PFSK-1 (cell line): ENCODE measurements at regions not wholly inside any gene's neighbourhood (a gene's known extent, or its start where the extent isn't known, plus 50 kb on each side); places are given as distances from the start of the nearest gene placed in this dataset.

Experiments used
- FOXP2 ChIP-seq: optimal IDR thresholded peaks from 2 replicates; pipeline ENCODE3; 2011; ENCODE audit warnings: borderline replicate concordance, control low read depth, inconsistent platforms; ENCODE audit not compliant: insufficient read depth; ENCODE audit errors: extremely low read length, extremely low read depth
- POLR2AphosphoS5 ChIP-seq: IDR thresholded peaks from 2 replicates; pipeline ENCODE4 v1.6.1; 2012; ENCODE audit warnings: low read depth, mild to moderate bottlenecking, control low read depth, low read length, moderate library complexity
- REST ChIP-seq, 2 experiments: IDR thresholded peaks; 2 replicates each; pipeline versions ENCODE4 v1.6.1 to v1.8.0; 2011 to 2012; ENCODE audit warnings: low read depth in 2 of 2, low read length in 2 of 2, control low read depth in 1 of 2, inconsistent platforms in 1 of 2, mild to moderate bottlenecking in 1 of 2, moderate library complexity in 1 of 2; ENCODE audit not compliant: insufficient read depth in 1 of 2
- SIN3A ChIP-seq: IDR thresholded peaks from 2 replicates; pipeline ENCODE4 v1.6.1; 2012; ENCODE audit warnings: mild to moderate bottlenecking, low read length, moderate library complexity, borderline replicate concordance; ENCODE audit not compliant: insufficient read depth
- TAF1 ChIP-seq: IDR thresholded peaks from 2 replicates; pipeline ENCODE4 v1.6.1; 2012; ENCODE audit warnings: low read length, control low read depth, borderline replicate concordance; ENCODE audit not compliant: insufficient read depth

GRCh38 chr3:6018456-6018855 lies 830.9 kb downstream of the EDEM1 start:
- TF ChIP-seq SIN3A (no peak), TAF1 (no peak), REST (IDR thresholded peaks at IDR 0.05; ENCODE audit: insufficient read depth in 1 of 2, low read depth in 2 of 2, low read length in 2 of 2) (no peak), FOXP2 (no peak), POLR2AphosphoS5 (no peak)

- no peak for TF ChIP-seq REST (IDR thresholded peaks at IDR 0.05; ENCODE audit: insufficient read depth in 1 of 2, low read depth in 2 of 2, low read length in 2 of 2)
- no peak for TF ChIP-seq SIN3A
Measured at GRCh38 chr3:6022621-6023020, 835.1 kb downstream of the EDEM1 start.

- no peak for TF ChIP-seq TAF1
- TF ChIP-seq POLR2AphosphoS5, result no peak
- TF ChIP-seq SIN3A, result no peak
- no peak for TF ChIP-seq REST (IDR thresholded peaks at IDR 0.05; ENCODE audit: insufficient read depth in 1 of 2, low read depth in 2 of 2, low read length in 2 of 2)
- no peak for TF ChIP-seq FOXP2
Measured at GRCh38 chr3:6025032-6025431, 835.9 kb upstream of the GRM7 start.

- TF ChIP-seq FOXP2 (no peak), TAF1 (no peak), SIN3A (no peak), POLR2AphosphoS5 (no peak), REST (IDR thresholded peaks at IDR 0.05; ENCODE audit: insufficient read depth in 1 of 2, low read depth in 2 of 2, low read length in 2 of 2) (no peak)
Measured at GRCh38 chr3:6035626-6036025, 825.3 kb upstream of the GRM7 start.

- TF ChIP-seq REST (IDR thresholded peaks at IDR 0.05; ENCODE audit: insufficient read depth in 1 of 2, low read depth in 2 of 2, low read length in 2 of 2) (no peak), POLR2AphosphoS5 (no peak), SIN3A (no peak), FOXP2 (no peak), TAF1 (no peak)
Measured at GRCh38 chr3:6039971-6040370, 820.9 kb upstream of the GRM7 start.
